K562 (cell line): ENCODE measurements at regions not wholly inside any gene's neighbourhood (a gene's known extent, or its start where the extent isn't known, plus 50 kb on each side); places are given as distances from the start of the nearest gene placed in this dataset.

Source experiments
- CTCF ChIP-seq, 3 experiments: IDR thresholded peaks in 2 of 3; conservative IDR thresholded peaks in 1 of 3; 2 replicates each; pipeline ENCODE4 v1.5.1; 2011 to 2012; ENCODE audit warnings: low read length in 3 of 3, mild to moderate bottlenecking in 3 of 3, control low read depth in 2 of 3, improper control_type of control experiment in 1 of 3, inconsistent platforms in 1 of 3, low read depth in 1 of 3, mixed read lengths in 1 of 3, moderate library complexity in 1 of 3; ENCODE audit not compliant: insufficient read depth in 2 of 3
- EP300 ChIP-seq: IDR thresholded peaks from 2 replicates; pipeline ENCODE4 v1.6.1; 2012; ENCODE audit warnings: low read length, improper control_type of control experiment
- GATA2 ChIP-seq: sonication (generic); formaldehyde crosslinking; IDR thresholded peaks from 2 replicates; pipeline ENCODE4 v1.4.0; 2020; ENCODE audit warnings: mild to moderate bottlenecking, missing genetic modification reagents
- JUN ChIP-seq, 2 experiments: sonication (generic) in 1 of 2; formaldehyde crosslinking in 1 of 2; IDR thresholded peaks; 2 replicates each; pipeline versions ENCODE4 v1.6.1 to v1.8.0; 2012 to 2022; ENCODE audit warnings: borderline replicate concordance in 2 of 2, mild to moderate bottlenecking in 2 of 2, improper control_type of control experiment in 1 of 2, low read depth in 1 of 2, low read length in 1 of 2, missing genetic modification reagents in 1 of 2
- MAZ ChIP-seq, 2 experiments: fragments of 450-650 bp in 1 of 2; sonication (generic) in 1 of 2; formaldehyde crosslinking; IDR thresholded peaks in 1 of 2; conservative IDR thresholded peaks in 1 of 2; 2 replicates each; pipeline versions ENCODE4 v1.4.0 to v1.5.0; 2020; ENCODE audit warnings: mild to moderate bottlenecking in 1 of 2, missing genetic modification reagents in 1 of 2
- POLR2A ChIP-seq: fragments of 450-650 bp; conservative IDR thresholded peaks from 2 replicates; pipeline ENCODE4 v1.6.1; 2016
- PTBP1 ChIP-seq: fragments of 200-400 bp; formaldehyde crosslinking; IDR thresholded peaks from 2 replicates; pipeline ENCODE4 v1.6.1; 2017; ENCODE audit warnings: low read depth, low read length
- SP1 ChIP-seq: sonication (generic); formaldehyde crosslinking; IDR thresholded peaks from 2 replicates; pipeline ENCODE4 v1.8.1; 2022; ENCODE audit warnings: mild to moderate bottlenecking, missing genetic modification reagents
- USF1 ChIP-seq: sonication (generic); formaldehyde crosslinking; IDR thresholded peaks from 2 replicates; pipeline ENCODE4 v1.9.0; 2022; ENCODE audit warnings: mild to moderate bottlenecking, missing genetic modification reagents

- no peak for TF ChIP-seq MAZ (CRISPR knock-in tag; conservative IDR thresholded peaks at IDR 0.05 in 1 of 2, IDR thresholded peaks at IDR 0.05 in 1 of 2)
- TF ChIP-seq POLR2A: no peak
- TF ChIP-seq SP1 (CRISPR knock-in tag): no peak
- TF ChIP-seq CTCF (IDR thresholded peaks at IDR 0.05 in 2 of 3, conservative IDR thresholded peaks at IDR 0.05 in 1 of 3; ENCODE audit: insufficient read depth in 2 of 3, low read depth in 1 of 3, low read length in 3 of 3): no peak
- TF ChIP-seq GATA2: no peak
- TF ChIP-seq EP300: no peak
- TF ChIP-seq PTBP1: no peak
- TF ChIP-seq USF1 (CRISPR knock-in tag): no peak
- TF ChIP-seq JUN (IDR thresholded peaks at IDR 0.05; ENCODE audit: borderline replicate concordance, low read depth, low read length): no peak
- TF ChIP-seq JUN (CRISPR knock-in tag; IDR thresholded peaks at IDR 0.05; ENCODE audit: borderline replicate concordance): no peak
These were observed 2750.9 kb downstream of the RPIA start for GRCh38 chr2:91442246-91442905.
